PC-9 (cell line): ENCODE measurements at regions not wholly inside any gene's neighbourhood (a gene's known extent, or its start where the extent isn't known, plus 50 kb on each side); places are given as distances from the start of the nearest gene placed in this dataset.

ENCODE experiments used
- BruUV-seq: library from RNA; stranded (reverse); fragments of 400-500 nt; replicated peaks from 2 replicates; lab custom pipeline; 2021; lab: Mats Ljungman, UMichigan
- CTCF ChIA-PET: fragments of 300-600 bp; sonication (Branson Sonifier 250); formaldehyde crosslinking; loops from one replicate; lab custom pipeline; 2022; ENCODE audit warnings: antibody characterized with exemption; lab: Charles Lee
- POLR2A ChIA-PET: fragments of 300-600 bp; sonication (Branson Sonifier 250); formaldehyde crosslinking; loops from one replicate; lab custom pipeline; 2022; ENCODE audit warnings: antibody characterized with exemption; ENCODE audit not compliant: unreplicated experiment; lab: Charles Lee
- DNase-seq, 2 experiments: peaks; one replicate each; pipeline versions ENCODE4 v3.0.0 to v3.0.0-alpha.2; 2015 to 2022; ENCODE audit warnings: mixed read lengths in 1 of 2
- H2AFZ ChIP-seq: fragments of 200-600 bp; sonication (generic); 2 replicates; pipeline ENCODE4 v1.8.1; 2017; ENCODE audit warnings: antibody characterized with exemption
- H3F3A ChIP-seq: fragments of 200-600 bp; sonication (generic); 2 replicates; pipeline ENCODE4 v1.8.1; 2017; ENCODE audit warnings: antibody characterized with exemption, mild to moderate bottlenecking, low read depth; ENCODE audit not compliant: insufficient read depth
- H3K27ac ChIP-seq: fragments of 200-600 bp; sonication (generic); 2 replicates; pipeline ENCODE4 v1.6.1; 2016; ENCODE audit warnings: mixed run types
- H3K27me3 ChIP-seq: fragments of 200-600 bp; sonication (generic); 2 replicates; pipeline ENCODE4 v1.6.1; 2016; ENCODE audit warnings: low read depth, mixed run types; ENCODE audit not compliant: insufficient read depth
- H3K36me3 ChIP-seq: fragments of 200-600 bp; sonication (generic); 2 replicates; pipeline ENCODE4 v1.6.1; 2016; ENCODE audit warnings: low read depth, mixed run types
- H3K4me1 ChIP-seq: fragments of 200-600 bp; sonication (generic); replicated peaks from 2 replicates; pipeline ENCODE4 v1.6.1; 2016; ENCODE audit warnings: mixed run types; ENCODE audit not compliant: insufficient read depth
- H3K4me2 ChIP-seq: fragments of 200-600 bp; sonication (generic); 2 replicates; pipeline ENCODE4 v1.6.1; 2017; ENCODE audit warnings: mixed run types
- H3K4me3 ChIP-seq: fragments of 200-600 bp; sonication (generic); 2 replicates; pipeline ENCODE4 v1.6.1; 2016; ENCODE audit warnings: mixed run types
- H3K79me2 ChIP-seq: fragments of 200-600 bp; sonication (generic); 2 replicates; pipeline ENCODE4 v1.6.1; 2017; ENCODE audit warnings: low read depth, mixed run types
- H3K9me2 ChIP-seq: fragments of 200-600 bp; sonication (generic); 2 replicates; pipeline ENCODE4 v1.8.1; 2017; ENCODE audit warnings: mild to moderate bottlenecking; ENCODE audit not compliant: insufficient read depth
- H3K9me3 ChIP-seq: fragments of 200-600 bp; sonication (generic); 2 replicates; pipeline ENCODE4 v1.8.1; 2016; ENCODE audit warnings: low read depth; ENCODE audit not compliant: insufficient read depth
- H4K20me1 ChIP-seq: fragments of 200-600 bp; sonication (generic); 2 replicates; pipeline ENCODE4 v1.8.1; 2017; ENCODE audit not compliant: insufficient read depth
- EZH2 ChIP-seq: fragments of 200-600 bp; sonication (generic); IDR thresholded peaks from 2 replicates; pipeline ENCODE4 v1.8.0; 2017; ENCODE audit warnings: antibody characterized with exemption, low read depth
- intact Hi-C: fragments of 100-400 bp; cut with micrococcal nuclease; formaldehyde crosslinking; loops from one replicate; pipeline ENCODE4 v1.10.0; 2022; ENCODE audit not compliant: unreplicated experiment
- TF ChIP-seq, protein P1 (sequence below): fragments of 200-600 bp; sonication (generic); conservative IDR thresholded peaks from 2 replicates; pipeline ENCODE4 v1.6.1; 2017; ENCODE audit warnings: mixed run types, antibody characterized with exemption, mild to moderate bottlenecking, moderate library complexity

DNA sequence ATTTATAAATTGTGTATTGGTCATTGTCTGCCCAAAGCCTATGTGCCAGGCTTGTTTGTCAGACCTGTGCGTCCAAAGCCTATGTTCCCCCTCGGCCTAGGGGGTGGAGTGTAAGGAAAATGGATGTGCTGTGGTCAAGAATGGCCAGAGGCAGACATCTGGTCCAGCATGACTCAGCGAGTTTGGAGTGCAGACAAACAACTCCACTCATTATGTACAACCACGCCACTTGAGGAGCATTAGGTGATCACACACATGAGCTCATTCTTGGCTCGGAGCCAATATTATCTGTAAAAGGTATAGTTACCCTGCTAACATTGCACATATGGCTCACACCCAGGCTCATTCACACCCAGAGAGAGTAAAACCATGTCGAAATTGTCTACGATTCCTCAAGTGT is 1047.6 kb upstream of the ADGRL4 start:
- Histone ChIP-seq H3F3A (no peaks in the 10 kb centered on the region), H3K79me2 (no peaks in the 10 kb centered on the region), H3K9me2 (peaks cover 9% of the 10 kb centered on the region; the same call in 1 of the 2 replicates), H4K20me1 (no peaks in the 10 kb centered on the region), H3K27me3 (no peaks in the 10 kb centered on the region), H3K4me2 (no peak overlapping the region), H3K36me3 (no peaks in the 10 kb centered on the region), H3K9me3 (peaks cover 8% of the 10 kb centered on the region), H3K4me1 (no peaks in the 10 kb centered on the region), H3K4me3 (no peak overlapping the region), H2AFZ (no peak overlapping the region), H3K27ac (no peak overlapping the region)
- no TSS peak for BruUV-seq
- no peak for TF ChIP-seq EZH2
- TF ChIP-seq, protein P1, sequence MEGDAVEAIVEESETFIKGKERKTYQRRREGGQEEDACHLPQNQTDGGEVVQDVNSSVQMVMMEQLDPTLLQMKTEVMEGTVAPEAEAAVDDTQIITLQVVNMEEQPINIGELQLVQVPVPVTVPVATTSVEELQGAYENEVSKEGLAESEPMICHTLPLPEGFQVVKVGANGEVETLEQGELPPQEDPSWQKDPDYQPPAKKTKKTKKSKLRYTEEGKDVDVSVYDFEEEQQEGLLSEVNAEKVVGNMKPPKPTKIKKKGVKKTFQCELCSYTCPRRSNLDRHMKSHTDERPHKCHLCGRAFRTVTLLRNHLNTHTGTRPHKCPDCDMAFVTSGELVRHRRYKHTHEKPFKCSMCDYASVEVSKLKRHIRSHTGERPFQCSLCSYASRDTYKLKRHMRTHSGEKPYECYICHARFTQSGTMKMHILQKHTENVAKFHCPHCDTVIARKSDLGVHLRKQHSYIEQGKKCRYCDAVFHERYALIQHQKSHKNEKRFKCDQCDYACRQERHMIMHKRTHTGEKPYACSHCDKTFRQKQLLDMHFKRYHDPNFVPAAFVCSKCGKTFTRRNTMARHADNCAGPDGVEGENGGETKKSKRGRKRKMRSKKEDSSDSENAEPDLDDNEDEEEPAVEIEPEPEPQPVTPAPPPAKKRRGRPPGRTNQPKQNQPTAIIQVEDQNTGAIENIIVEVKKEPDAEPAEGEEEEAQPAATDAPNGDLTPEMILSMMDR, result no peak
- peak in 1 of 2 experiments; percentile 48 for DNase-seq
- intact Hi-C loops, result no loop called here
- CTCF ChIA-PET, result no interaction called here
- POLR2A ChIA-PET, result no interaction called here

DNA sequence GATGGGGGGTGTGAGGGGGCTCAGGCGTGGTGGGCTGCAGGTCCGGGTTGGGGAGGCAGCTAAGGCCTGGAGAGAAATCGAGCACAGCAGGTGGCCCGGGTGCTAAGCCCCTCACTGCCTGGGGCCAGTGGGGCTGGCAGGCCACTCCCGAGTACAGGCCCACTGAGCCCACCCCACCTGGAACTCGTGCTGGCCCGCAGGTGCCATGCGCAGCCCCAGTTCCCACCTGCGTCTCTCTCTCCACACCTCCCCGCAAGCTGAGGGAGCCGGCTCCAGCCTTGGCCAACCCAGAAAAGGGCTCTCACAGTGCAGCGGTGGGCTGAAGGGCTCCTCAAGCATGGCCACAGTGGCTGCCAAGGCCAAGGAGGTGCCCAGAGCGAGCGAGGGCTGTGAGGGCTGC is 1047.1 kb upstream of the ADGRL4 start:
- DNase-seq, result no peak
- H3K9me2 ChIP-seq, result peaks cover 6% of the 10 kb centered on the region; the same call in 1 of the 2 replicates
- no peak overlapping the region for H2AFZ ChIP-seq
- no peaks in the 10 kb centered on the region for H3K27me3 ChIP-seq
- H3K27ac ChIP-seq, result no peak overlapping the region
- H3K9me3 ChIP-seq, result peaks cover 8% of the 10 kb centered on the region
- no peaks in the 10 kb centered on the region for H3K36me3 ChIP-seq
- ChIA-PET CTCF (no interaction called here), POLR2A (no interaction called here)
- H3K79me2 ChIP-seq, result no peaks in the 10 kb centered on the region
- intact Hi-C loops, result no loop called here
- no peak for TF ChIP-seq EZH2
- TF ChIP-seq, protein P1, result no peak
- H3K4me1 ChIP-seq, result no peaks in the 10 kb centered on the region
- no peaks in the 10 kb centered on the region for H4K20me1 ChIP-seq
- H3F3A ChIP-seq, result no peaks in the 10 kb centered on the region
- no peak overlapping the region for H3K4me3 ChIP-seq
- BruUV-seq, result no TSS peak
- H3K4me2 ChIP-seq, result no peak overlapping the region

DNA sequence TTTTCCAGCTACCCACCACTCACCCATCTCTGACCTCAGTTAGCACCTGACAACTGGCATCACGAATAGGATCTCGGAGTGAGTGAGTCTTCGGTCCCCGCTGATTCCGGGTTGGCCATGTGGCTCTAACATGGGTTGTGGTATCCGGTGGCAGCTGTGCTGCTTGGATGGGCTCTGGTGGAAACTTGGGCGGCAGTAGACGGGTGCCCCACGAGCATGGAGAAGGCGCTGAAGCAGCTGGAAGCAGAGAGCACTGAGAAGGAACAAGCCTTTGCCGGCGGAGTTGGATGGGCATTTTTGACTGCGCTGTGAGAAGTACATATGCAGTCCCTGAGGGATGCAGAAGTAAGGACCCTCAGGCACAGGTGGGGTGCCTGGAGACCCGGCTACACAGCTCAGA is 1044.0 kb upstream of the ADGRL4 start:
- CTCF ChIA-PET, result no interaction called here

More for the DNA sequence above, 1044.0 kb upstream of the ADGRL4 start:
- no peaks in the 10 kb centered on the region for H3K27me3 ChIP-seq
- H3K4me3 ChIP-seq, result no peak overlapping the region
- no peak for TF ChIP-seq EZH2
- TF ChIP-seq, protein P1, result no peak
- no peaks in the 10 kb centered on the region for H3K36me3 ChIP-seq
- no peak overlapping the region for H3K27ac ChIP-seq
- no peaks in the 10 kb centered on the region for H3F3A ChIP-seq
- H2AFZ ChIP-seq, result no peak overlapping the region
- H3K4me1 ChIP-seq, result no peaks in the 10 kb centered on the region
- H3K4me2 ChIP-seq, result no peak overlapping the region
- POLR2A ChIA-PET, result no interaction called here
- BruUV-seq, result no TSS peak
- H3K9me2 ChIP-seq, result peaks cover 6% of the 10 kb centered on the region; the same call in 1 of the 2 replicates
- intact Hi-C loops, result no loop called here
- no peaks in the 10 kb centered on the region for H4K20me1 ChIP-seq
- no peak for DNase-seq
- no peaks in the 10 kb centered on the region for H3K79me2 ChIP-seq
- H3K9me3 ChIP-seq, result peaks cover 8% of the 10 kb centered on the region
